ENCODE measurements at regions not wholly inside any gene's neighbourhood (a gene's known extent, or its start where the extent isn't known, plus 50 kb on each side); places are given as distances from the start of the nearest gene placed in this dataset.

DNA sequence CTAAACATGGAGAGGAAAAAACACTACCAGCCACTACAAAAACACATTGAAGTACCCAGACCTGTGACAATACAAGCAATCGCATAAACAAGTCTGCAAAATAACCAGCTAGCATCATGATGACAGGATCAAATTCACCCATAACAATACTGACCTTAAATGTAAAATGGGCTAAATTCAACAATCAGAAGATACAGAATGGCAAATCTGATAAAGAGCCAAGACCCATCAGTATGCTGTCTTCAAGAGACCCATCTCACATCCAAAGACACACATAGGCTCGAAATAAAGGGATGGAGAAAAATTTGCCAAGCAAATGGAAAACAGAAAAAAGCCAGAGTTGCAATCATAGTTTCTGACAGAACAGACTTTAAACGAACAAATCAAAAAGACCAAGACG is 294.4 kb downstream of the MEF2C start:
- H3K9ac ChIP-seq (ENCODE audit: low read depth, low read length), result no peak overlapping the region
- DNase-seq (no peak), ATAC-seq (ENCODE audit: insufficient read depth, low read depth) (no peak)
- no peaks in the 10 kb centered on the region for H3K9me3 ChIP-seq (ENCODE audit: insufficient read depth, low read length, severe bottlenecking)
- no peaks in the 10 kb centered on the region for H3K4me1 ChIP-seq (ENCODE audit: insufficient read depth, low read length)
- no peaks in the 10 kb centered on the region for H3K36me3 ChIP-seq (ENCODE audit: insufficient read depth, low read length)
- H3K27me3 ChIP-seq (ENCODE audit: insufficient read depth, low read length, poor library complexity), result no peaks in the 10 kb centered on the region
- TF ChIP-seq, protein P1, sequence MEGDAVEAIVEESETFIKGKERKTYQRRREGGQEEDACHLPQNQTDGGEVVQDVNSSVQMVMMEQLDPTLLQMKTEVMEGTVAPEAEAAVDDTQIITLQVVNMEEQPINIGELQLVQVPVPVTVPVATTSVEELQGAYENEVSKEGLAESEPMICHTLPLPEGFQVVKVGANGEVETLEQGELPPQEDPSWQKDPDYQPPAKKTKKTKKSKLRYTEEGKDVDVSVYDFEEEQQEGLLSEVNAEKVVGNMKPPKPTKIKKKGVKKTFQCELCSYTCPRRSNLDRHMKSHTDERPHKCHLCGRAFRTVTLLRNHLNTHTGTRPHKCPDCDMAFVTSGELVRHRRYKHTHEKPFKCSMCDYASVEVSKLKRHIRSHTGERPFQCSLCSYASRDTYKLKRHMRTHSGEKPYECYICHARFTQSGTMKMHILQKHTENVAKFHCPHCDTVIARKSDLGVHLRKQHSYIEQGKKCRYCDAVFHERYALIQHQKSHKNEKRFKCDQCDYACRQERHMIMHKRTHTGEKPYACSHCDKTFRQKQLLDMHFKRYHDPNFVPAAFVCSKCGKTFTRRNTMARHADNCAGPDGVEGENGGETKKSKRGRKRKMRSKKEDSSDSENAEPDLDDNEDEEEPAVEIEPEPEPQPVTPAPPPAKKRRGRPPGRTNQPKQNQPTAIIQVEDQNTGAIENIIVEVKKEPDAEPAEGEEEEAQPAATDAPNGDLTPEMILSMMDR (IDR thresholded peaks at IDR 0.05; ENCODE audit: borderline replicate concordance, extremely low read depth, low read length, poor library complexity, severe bottlenecking), result no peak
- no peak for TF ChIP-seq EZH2 (IDR thresholded peaks at IDR 0.05; ENCODE audit: borderline replicate concordance, low read depth, low read length, severe bottlenecking)
- no peaks in the 10 kb centered on the region for H4K20me1 ChIP-seq (ENCODE audit: insufficient read depth, low read length)
- H2AFZ ChIP-seq (ENCODE audit: low read depth, low read length), result no peak overlapping the region
- no peaks in the 10 kb centered on the region for H3K79me2 ChIP-seq (ENCODE audit: insufficient read depth, low read length)
- H3K4me3 ChIP-seq (ENCODE audit: low read depth in 1 of 2, low read length in 2 of 2), result no peak overlapping the region
- no peak overlapping the region for H3K27ac ChIP-seq (ENCODE audit: low read length)
- no peak overlapping the region for H3K4me2 ChIP-seq (ENCODE audit: insufficient read depth, low read length)

DNA sequence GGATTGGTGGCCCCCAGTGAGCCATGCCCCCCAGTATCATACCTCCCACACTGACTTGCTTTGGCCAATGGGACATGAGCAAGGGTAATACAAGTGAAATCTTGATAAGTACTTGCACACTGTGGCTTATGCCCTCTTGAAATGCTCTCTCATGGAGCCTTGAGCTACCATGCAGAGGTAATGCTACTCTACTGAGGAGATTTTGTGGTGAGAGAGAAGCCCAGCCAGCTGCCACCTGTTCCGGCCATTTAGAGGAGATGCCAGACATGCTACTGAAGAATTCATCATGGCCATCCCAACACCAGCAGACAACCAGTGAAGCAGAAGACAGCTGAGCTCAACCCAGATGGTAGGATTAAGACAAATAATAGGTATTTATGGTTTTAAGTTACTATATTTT is 299.5 kb downstream of the MEF2C start:
- no peaks in the 10 kb centered on the region for H3K36me3 ChIP-seq (ENCODE audit: insufficient read depth, low read length)
- TF ChIP-seq, protein P1 (IDR thresholded peaks at IDR 0.05; ENCODE audit: borderline replicate concordance, extremely low read depth, low read length, poor library complexity, severe bottlenecking), result no peak
- TF ChIP-seq EZH2 (IDR thresholded peaks at IDR 0.05; ENCODE audit: borderline replicate concordance, low read depth, low read length, severe bottlenecking), result no peak
- H3K4me1 ChIP-seq (ENCODE audit: insufficient read depth, low read length), result no peaks in the 10 kb centered on the region
- H3K27ac ChIP-seq (ENCODE audit: low read length), result no peak overlapping the region
- no peak for DNase-seq
- ATAC-seq (ENCODE audit: insufficient read depth, low read depth), result no peak
- H3K9ac ChIP-seq (ENCODE audit: low read depth, low read length), result no peak overlapping the region
- H3K79me2 ChIP-seq (ENCODE audit: insufficient read depth, low read length), result no peaks in the 10 kb centered on the region
- no peaks in the 10 kb centered on the region for H3K27me3 ChIP-seq (ENCODE audit: insufficient read depth, low read length, poor library complexity)
- H3K4me2 ChIP-seq (ENCODE audit: insufficient read depth, low read length), result no peak overlapping the region
- no peaks in the 10 kb centered on the region for H4K20me1 ChIP-seq (ENCODE audit: insufficient read depth, low read length)
- H2AFZ ChIP-seq (ENCODE audit: low read depth, low read length), result no peak overlapping the region
- no peaks in the 10 kb centered on the region for H3K9me3 ChIP-seq (ENCODE audit: insufficient read depth, low read length, severe bottlenecking)
- H3K4me3 ChIP-seq (ENCODE audit: low read depth in 1 of 2, low read length in 2 of 2), result no peak overlapping the region

DNA sequence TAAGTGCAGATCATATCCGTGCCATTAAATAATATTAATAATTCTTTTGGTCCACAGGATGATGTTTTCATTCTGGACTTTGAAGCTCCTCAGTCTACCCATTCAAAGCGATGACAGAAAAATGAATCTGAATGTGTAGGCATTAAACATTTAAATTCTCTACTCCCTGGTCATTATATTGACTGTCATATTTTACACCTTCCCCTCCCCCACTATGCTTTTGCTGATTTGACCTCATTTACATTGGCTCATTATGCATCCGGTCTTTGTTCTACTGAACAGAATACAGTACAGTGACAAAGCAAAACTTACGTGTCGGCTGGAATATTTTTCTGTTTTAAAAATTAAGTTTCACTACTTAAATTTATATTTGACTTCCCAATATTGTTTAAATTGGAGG is 289.7 kb upstream of the TMEM161B start:
- Histone ChIP-seq H3K4me2 (ENCODE audit: insufficient read depth, low read length) (no peak overlapping the region), H3K27me3 (ENCODE audit: insufficient read depth, low read length, poor library complexity) (no peaks in the 10 kb centered on the region), H3K9ac (ENCODE audit: low read depth, low read length) (no peak overlapping the region), H3K4me1 (ENCODE audit: insufficient read depth, low read length) (no peaks in the 10 kb centered on the region), H3K79me2 (ENCODE audit: insufficient read depth, low read length) (no peaks in the 10 kb centered on the region), H3K9me3 (ENCODE audit: insufficient read depth, low read length, severe bottlenecking) (no peaks in the 10 kb centered on the region), H2AFZ (ENCODE audit: low read depth, low read length) (no peak overlapping the region), H3K27ac (ENCODE audit: low read length) (no peak overlapping the region), H4K20me1 (ENCODE audit: insufficient read depth, low read length) (no peaks in the 10 kb centered on the region), H3K4me3 (ENCODE audit: low read depth in 1 of 2, low read length in 2 of 2) (no peak overlapping the region), H3K36me3 (ENCODE audit: insufficient read depth, low read length) (no peaks in the 10 kb centered on the region)
- TF ChIP-seq, protein P1 (IDR thresholded peaks at IDR 0.05; ENCODE audit: borderline replicate concordance, extremely low read depth, low read length, poor library complexity, severe bottlenecking), result no peak
- TF ChIP-seq EZH2 (IDR thresholded peaks at IDR 0.05; ENCODE audit: borderline replicate concordance, low read depth, low read length, severe bottlenecking), result no peak
- DNase-seq (no peak), ATAC-seq (ENCODE audit: insufficient read depth, low read depth) (no peak)

DNA sequence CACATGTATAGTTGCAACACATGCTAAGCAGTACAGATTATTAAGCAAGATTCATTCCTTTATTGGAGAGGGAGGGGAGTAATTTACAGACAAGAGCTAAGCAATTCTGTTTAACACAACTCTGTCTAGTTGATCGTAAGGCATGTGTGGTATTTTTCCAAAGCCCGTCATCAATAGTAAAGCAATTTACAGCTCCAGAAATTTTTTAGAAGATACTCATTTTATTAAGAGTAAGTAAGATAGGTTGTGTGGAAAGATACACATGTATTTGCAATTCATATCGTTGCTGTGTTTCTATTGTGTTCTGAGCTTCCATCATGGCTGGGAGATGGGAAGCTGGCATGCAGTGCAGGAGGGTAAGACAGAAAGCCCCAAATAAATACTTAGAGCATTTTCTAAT is 289.2 kb upstream of the TMEM161B start:
- Histone ChIP-seq H3K4me1 (ENCODE audit: insufficient read depth, low read length) (no peaks in the 10 kb centered on the region), H3K27ac (ENCODE audit: low read length) (no peak overlapping the region), H3K9me3 (ENCODE audit: insufficient read depth, low read length, severe bottlenecking) (no peaks in the 10 kb centered on the region), H3K36me3 (ENCODE audit: insufficient read depth, low read length) (no peaks in the 10 kb centered on the region), H2AFZ (ENCODE audit: low read depth, low read length) (no peak overlapping the region), H3K79me2 (ENCODE audit: insufficient read depth, low read length) (no peaks in the 10 kb centered on the region), H3K9ac (ENCODE audit: low read depth, low read length) (no peak overlapping the region), H3K4me2 (ENCODE audit: insufficient read depth, low read length) (no peak overlapping the region), H3K27me3 (ENCODE audit: insufficient read depth, low read length, poor library complexity) (no peaks in the 10 kb centered on the region), H4K20me1 (ENCODE audit: insufficient read depth, low read length) (no peaks in the 10 kb centered on the region), H3K4me3 (ENCODE audit: low read depth in 1 of 2, low read length in 2 of 2) (no peak overlapping the region)
- ATAC-seq (ENCODE audit: insufficient read depth, low read depth) (no peak), DNase-seq (no peak)
- TF ChIP-seq EZH2 (IDR thresholded peaks at IDR 0.05; ENCODE audit: borderline replicate concordance, low read depth, low read length, severe bottlenecking), result no peak
- TF ChIP-seq, protein P1 (IDR thresholded peaks at IDR 0.05; ENCODE audit: borderline replicate concordance, extremely low read depth, low read length, poor library complexity, severe bottlenecking), result no peak

All from DND-41 (cell line).